HepG2 (cell line): ENCODE measurements at regions not wholly inside any gene's neighbourhood (a gene's known extent, or its start where the extent isn't known, plus 50 kb on each side); places are given as distances from the start of the nearest gene placed in this dataset.

Experiments used
- GZF1 ChIP-seq: sonication (generic); formaldehyde crosslinking; IDR thresholded peaks from 2 replicates; pipeline ENCODE4 v1.5.1; 2020; ENCODE audit warnings: mild to moderate bottlenecking, missing genetic modification reagents
- ZNF83 ChIP-seq: sonication (generic); formaldehyde crosslinking; IDR thresholded peaks from 2 replicates; pipeline ENCODE4 v1.4.0; 2020; ENCODE audit warnings: missing genetic modification reagents, mild to moderate bottlenecking, borderline replicate concordance

GRCh38 chr18:39455285-39455684 is 1889.7 kb upstream of the CELF4 start:
- TF ChIP-seq ZNF83 (CRISPR knock-in tag) (no peak), GZF1 (CRISPR knock-in tag) (no peak)
